ENCODE measurements at regions not wholly inside any gene's neighbourhood (a gene's known extent, or its start where the extent isn't known, plus 50 kb on each side); places are given as distances from the start of the nearest gene placed in this dataset.

DNA sequence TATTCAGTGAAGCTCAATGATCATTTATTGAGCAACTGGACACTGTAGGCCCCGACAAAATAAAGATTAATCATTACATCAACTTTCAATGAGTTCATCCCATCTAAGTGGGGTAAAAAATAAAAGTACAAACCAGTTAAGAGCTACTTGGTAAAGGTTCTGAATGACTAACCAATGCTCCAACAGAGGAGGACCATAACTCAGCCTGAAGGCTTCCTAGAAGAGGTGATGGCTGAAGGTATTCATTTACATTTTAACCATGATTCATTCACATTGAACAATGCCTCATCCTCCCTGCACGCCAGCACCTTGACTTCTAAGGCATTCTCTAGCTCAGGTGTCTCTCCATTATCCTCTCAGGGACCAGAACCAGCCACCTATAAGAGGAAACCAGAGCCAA is 201.4 kb downstream of the ZNF462 start:
- no peak for DNase-seq (ENCODE audit: low spot score)

DNA sequence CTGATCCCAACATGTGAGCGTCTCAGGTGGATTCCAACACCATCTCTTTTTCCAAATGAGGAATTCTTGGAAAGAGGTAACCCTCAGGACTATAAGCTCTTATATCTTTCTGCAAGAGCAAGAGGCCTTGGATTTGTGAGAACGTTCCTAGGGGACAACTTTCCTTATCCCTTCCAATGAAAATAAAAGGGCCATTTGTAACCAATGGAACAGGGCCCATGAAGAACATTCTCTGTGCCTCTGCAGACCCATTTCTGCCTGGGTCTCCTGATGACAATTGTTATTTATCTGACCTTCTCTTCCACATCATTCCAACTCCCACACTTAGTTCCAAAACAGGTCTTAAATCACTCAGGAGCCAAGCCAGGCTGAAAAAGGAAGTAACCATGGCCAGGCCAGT is 202.6 kb downstream of the ZNF462 start:
- DNase-seq (ENCODE audit: low spot score) = no peak

DNA sequence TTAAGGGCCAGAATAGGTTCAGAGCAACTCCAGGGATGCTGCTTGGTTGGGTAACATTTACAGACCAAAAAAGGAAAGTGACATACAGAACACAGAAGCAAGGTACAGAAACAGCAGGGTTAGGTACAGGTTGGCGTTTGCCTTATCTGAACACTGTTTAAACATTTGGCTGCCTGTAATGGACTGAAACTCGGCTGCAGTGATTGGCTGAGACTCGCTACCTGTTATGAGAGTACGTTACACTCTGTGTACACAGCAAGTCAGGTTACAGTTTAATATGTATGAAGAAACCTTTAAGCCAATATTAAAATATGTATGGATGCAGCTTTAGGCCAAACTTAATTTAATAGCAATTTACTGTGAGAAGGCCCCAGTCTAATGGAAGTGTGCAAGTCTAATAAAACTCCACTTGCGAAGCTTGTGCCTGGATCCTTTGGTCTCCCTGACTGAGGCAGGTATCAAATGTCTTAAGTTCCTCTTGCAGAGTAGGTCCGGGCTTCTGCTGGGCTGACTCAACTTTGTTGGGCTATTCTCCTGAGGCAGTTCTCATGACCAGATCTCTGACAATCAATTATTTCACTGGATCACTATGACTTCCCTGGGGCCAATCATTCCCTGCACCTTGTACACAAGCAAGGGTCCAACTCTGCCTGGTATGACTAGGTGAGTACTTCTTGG is 204.9 kb downstream of the ZNF462 start:
- DNase-seq (ENCODE audit: low spot score) = no peak

DNA sequence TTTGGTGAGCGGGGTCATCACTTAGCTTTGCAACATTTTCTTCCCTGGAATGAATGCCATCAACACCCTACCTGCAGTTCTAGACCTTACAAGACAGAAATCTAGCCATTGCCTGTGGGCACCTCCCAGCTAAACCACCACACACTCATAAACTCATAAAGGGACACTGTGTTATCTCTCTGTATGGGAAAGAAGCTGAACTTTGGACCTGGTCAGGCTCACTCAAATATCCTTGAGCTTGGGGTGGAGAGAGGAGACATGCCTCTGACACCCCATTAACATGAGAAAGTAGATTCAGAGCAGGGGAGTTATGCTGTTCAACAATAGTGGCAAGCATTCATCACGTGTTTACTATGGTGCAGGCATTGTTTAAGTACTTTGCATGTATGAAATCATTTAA is 205.6 kb downstream of the ZNF462 start:
- no peak for DNase-seq (ENCODE audit: low spot score)

DNA sequence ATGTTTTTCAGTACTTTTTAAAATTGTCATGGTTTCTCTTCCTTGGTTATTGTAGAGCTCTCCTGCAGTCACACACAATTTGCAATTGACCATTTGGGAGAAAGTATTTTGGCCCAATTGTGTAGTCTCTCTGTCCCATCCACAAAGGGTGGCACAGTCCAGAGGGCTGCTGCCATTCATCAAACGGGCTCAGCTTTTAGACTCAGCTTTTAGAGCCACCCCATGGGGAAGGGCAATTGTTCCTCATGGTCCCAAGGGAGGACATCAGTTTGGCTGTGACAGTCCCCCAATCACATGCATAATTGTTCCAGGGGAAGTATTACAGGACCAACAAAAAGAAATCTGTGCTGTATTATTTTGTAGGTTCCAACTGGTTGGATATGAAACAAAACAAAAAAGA is 207.6 kb downstream of the ZNF462 start:
- no peak for DNase-seq (ENCODE audit: low spot score)

DNA sequence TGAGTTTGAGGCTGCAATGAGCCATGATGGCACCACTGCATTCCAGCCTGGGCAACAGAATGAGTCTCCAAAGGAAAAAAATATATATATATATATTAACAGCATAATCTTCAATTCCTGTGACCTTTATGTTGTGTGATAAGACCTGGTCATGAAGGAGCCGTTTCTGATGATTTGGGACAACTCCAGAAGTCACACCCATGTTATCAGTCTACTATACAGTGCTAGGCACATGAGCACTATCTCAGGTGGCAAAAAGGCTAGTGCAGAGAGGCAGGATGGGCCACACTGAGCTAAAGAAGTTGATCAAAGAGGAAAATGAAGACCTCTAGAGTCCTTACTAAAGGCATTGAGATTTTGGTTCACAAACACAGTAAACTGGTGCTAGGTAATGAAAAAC is 205.0 kb upstream of the RAD23B start:
- no peak for DNase-seq (ENCODE audit: low spot score)

DNA sequence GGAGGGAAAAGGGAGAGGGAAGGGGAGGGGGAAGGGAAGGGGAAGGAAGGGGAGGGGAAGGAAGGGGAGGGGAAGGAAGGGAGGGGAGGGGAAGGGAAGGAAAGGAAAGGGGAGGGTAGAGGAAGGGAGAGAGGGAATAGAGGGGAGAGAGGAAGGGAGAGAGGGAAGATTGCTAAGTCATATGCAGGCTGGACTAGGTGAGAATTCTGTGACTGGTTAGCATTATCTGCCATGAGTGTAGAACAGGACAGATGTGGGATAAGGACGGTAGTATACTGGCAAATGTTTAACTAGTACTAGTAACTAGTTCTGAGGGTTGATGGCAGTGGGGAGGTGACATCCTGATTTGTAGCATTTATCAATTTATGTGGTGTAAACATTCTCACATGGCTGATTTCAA is 203.5 kb upstream of the RAD23B start:
- DNase-seq (ENCODE audit: low spot score) = no peak

DNA sequence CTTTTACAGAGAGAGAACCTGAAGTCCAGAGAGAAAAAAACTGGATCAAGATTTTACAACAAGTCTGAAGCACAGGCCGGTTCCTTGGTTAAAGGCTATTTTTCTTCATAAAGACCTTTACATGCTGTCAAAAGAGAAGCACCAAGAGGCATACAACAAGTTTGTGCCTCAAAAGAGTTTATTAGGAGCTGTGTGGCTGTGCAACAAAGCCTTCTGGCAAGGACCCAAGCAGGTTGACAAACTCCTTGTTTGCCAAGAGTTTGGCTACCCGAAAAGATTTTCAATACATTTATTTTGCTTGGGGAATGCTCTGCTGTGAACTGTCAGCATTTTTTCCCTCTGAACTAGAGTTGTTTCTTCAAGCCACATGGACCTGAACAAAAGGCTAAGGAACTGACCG is 202.9 kb upstream of the RAD23B start:
- DNase-seq (ENCODE audit: low spot score) = no peak

DNA sequence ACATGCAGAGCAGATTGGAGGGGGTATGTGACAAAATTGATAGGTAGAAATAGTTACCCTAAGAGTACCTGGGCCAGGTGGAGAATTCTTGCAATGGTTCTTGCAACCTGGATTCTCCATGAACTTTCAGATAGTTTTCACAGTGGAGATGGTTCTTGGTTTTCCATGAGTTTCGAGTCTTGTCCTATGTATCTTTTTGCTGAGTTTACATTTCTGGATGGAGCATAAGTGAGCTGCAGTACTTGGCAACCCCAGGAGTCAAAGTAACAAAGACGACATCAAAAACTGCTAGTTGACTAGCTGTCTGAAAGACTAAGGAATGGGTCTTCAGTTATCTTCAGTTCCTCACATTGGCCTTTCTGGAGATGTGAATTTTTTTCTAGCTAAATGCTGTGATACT is 196.6 kb upstream of the RAD23B start:
- no peak for DNase-seq (ENCODE audit: low spot score)

DNA sequence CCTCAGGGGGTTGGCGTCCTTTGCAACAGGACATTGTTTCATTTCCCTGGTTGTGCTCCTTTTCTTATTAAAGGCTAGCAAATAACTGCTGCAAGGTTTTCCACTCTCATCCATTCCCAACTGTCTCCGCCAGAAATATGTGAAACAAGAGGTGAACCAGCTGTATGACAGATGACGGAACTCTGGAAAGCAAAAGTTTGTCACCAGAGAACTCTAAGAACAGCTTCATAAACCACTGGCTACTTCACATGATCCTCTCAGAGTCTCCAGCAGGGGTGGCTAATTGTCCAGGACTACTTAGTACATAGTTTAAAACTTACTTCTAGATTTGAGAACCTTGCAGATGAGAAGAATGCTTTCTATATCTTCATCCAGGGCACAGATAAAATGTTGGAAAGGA is 195.9 kb upstream of the RAD23B start:
- DNase-seq (ENCODE audit: low spot score) = no peak

DNA sequence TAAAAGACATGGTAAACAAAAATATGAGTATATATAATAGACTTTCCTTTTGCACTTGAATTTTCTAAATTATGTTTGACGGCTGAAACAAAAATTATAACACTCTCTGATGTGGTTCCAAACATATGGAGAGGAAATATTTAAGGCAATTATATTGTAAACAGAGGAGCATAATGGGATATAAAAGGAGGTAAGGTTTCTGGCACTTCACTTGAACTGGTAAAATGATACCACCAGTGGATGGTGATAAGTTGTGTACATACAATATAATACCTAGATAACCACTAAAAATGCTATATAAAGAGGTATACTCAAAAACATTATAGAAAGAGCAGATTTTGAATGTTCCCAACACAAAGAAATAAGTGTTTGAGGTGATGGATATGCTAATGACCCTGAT is 192.9 kb upstream of the RAD23B start:
- DNase-seq (ENCODE audit: low spot score) = no peak

DNA sequence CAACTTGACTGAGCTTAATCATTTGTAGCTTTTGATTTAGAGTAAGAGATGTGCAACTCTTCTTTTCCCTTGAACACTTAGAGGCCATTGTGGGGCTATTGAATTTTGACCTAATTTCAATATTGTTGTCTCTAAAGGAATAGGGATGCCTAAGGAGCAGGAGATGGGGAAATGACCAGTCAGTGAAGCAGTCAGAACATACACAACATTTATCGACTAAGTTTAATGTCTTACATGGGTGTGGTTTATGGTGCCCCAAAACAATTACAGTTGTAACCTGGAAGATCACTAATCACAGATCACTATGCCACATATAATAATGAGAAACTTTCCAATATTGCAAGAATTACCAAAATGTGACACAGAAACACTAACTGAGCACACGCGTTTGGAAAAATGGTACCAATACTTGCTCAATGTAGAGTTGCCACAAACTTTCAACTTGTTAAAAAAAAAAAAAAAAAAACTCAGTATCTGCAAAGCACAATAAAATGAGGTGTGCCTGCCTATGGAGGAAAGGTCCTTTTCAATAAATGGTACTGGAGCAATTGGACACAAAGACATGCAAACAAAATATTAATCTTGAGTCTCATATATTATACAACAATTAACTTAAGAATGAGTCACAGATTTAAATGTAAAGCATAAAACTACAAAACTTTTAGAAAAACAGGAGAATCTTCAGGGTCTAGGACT is 189.6 kb upstream of the RAD23B start:
- no peak for DNase-seq (ENCODE audit: low spot score)

DNA sequence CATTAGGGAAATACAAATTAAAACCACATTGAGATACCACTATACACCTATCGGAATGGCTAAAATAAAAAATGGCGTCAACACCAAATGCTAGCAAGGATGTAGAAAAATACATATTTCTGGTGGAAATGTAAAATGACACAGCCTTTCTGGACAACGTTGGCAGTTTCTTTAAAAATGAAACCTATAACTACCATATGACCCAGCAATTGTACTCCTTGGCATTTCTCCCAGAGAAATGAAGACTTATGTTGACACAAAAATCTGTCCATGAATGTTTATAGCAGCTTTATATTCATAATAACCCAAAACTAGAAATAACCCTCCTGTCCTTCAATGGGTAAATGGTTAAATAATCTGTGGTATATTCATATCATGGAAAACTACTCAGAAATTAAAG is 188.7 kb upstream of the RAD23B start:
- DNase-seq (ENCODE audit: low spot score) = no peak

DNA sequence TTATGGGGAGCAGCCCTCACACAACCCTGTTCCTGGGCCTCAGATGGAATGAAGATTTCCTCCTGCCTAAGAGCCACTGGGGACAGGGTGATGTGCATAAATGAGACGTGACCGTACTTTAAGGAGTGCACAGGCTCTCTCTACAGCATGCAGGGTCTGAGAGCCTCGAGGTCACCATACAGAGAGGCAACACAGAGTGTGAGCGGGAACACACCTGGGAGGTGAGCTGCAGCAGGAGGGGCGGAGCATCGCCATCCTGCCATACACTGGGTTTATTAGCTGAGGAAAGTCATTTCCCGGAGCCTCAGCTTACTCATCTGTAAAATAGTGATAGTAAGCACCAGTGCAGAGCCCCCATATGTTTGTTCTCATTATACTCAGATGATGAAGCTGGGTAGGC is 182.5 kb upstream of the RAD23B start:
- no peak for DNase-seq (ENCODE audit: low spot score)

DNA sequence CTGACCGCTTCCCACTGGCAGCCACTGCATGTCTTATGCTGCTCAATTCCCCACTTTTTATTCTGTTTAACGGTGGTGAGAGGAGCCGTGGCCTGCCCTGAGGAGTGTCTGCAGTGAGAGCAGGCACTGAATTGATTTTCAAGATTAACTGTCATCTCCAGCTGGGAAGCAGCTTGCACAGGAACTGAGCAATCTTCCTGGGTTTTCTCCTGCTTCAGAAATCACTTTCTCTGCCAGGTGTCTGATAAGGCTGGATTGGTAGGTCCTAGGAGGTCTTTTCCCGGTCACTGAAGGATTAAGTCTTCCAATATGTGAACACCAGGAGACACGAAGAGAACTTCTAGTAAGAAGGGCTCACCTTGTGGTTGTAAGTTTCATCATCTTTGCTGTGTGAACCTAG is 181.1 kb upstream of the RAD23B start:
- DNase-seq (ENCODE audit: low spot score) = no peak

DNA sequence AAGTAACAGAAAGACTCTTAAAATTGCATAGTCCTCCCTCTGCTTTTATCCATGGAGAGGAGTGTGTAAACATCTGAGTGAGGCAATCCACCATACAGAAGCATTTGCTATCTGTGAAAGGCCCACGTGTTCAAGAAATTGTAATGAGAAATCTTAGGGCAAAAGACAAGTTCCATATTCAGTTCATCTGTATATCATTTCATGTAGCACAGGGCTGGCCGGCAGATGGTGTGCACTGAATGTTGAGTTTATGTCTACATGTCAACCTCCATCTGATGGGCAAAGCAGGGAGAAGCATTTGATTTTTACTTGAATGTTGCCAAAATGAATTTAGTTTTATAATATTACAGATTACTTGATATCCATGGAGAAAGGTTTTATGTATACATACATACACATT is 179.5 kb upstream of the RAD23B start:
- no peak for DNase-seq (ENCODE audit: low spot score)

DNA sequence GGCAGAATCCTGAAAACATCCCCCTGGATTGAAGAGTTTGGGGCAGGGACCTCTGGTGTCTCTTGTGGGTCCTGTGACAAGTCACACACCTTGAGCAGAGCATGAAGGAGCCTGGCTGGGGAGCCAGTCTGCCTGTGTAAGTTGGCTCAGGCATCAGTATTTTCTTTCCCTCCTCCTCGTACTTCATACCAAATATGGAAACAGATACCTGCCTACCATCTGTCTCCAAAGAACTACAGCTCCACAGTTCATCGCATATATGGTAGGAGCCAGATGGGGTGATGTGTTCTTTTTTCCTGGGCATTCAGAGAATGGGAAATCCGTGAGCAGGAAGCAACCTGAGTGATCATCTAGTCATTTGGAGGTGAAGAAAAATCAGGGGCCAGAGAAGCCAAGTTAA is 177.3 kb upstream of the RAD23B start:
- no peak for DNase-seq (ENCODE audit: low spot score)

DNA sequence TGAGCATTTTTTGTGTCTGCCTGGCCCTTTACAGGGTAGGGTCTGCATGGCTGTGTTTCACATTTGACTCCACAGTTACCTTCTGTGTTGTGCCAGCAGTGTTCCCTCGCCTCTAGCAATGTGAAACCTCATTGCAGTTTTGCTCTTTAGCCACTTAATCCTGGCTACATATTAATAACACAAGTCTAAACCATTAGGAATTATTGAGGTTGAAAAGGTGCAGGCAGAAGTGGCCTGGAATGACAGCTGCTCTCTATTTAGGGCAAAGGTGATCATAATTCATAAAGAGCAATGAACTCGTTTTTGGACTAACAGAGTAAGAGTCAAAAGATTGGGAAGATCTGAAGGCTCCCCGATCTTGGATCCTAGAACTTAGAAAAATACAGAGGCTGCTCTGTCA is 176.7 kb upstream of the RAD23B start:
- no peak for DNase-seq (ENCODE audit: low spot score)

DNA sequence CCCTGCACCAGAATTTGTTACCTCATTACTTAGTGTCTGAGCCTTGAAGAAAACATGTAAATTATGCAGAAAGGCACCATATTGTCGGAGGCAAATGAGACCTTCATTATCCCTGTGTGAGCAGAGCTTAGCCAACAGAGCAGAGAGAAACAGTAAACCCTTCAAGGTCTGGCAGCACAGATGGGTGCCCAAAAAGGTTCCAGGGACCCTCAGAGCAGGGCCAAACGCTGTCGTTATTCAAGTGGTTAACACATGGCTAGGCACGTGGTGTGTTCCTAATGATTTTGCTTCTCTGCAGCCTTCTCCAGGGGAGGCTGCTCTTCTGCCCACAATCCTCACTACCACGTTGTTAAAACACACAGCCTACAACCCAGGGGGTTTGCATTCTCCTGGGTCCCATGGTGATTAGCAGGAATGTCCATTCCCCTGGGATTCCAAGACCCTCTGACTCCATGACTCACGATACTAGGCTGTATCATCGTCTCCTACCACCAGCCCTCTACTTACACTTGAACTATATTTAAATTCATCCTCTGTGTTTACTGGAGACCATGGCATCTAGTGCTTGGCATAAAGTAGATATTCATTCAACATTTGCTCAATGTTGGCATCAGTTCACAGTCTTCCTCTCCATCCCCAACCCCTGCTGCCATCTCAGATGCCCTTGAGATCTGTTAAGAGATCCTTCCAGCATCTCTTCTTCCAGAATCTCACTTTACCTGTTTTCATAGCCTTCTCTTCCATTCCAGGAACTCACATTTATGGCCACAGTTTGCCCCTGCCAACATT is 174.5 kb upstream of the RAD23B start:
- DNase-seq (ENCODE audit: low spot score) = no peak

DNA sequence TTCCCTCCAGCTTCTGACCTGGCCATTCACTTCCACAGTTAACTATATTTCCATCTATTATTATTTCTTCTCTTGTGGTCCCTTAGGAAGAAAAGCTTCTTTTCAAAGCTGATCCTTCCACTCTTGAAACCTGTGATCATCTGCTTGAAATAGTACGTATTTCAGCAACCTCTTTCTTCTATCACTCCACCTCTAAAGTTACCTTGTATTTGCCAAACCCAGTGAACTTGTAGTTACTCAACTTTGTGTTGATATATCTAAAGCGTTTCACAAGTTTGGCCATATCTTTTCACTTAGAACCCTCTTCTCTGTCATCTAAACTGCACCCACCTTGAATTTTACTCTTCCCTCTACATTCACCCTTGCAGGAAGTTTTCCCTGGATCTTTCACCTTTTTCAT is 173.8 kb upstream of the RAD23B start:
- DNase-seq (ENCODE audit: low spot score) = no peak

DNA sequence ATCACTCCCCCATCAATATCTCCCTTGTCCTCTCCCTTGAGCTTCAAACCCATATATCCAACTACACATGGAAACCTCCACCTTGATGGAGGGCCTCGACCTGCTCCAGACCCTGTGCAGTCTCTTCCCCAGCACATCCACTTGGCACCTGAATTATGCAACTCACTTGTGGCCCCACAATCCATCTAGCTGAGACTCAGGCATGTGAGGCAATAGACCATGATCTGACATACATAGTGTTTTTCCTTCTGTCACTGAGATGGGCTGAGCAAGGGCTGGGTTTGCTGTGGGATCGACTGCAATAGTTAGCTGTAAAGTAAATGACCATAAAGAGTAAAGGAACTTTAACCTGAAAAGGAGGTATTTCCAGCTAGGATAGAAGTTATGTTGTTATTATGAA is 172.9 kb upstream of the RAD23B start:
- no peak for DNase-seq (ENCODE audit: low spot score)

DNA sequence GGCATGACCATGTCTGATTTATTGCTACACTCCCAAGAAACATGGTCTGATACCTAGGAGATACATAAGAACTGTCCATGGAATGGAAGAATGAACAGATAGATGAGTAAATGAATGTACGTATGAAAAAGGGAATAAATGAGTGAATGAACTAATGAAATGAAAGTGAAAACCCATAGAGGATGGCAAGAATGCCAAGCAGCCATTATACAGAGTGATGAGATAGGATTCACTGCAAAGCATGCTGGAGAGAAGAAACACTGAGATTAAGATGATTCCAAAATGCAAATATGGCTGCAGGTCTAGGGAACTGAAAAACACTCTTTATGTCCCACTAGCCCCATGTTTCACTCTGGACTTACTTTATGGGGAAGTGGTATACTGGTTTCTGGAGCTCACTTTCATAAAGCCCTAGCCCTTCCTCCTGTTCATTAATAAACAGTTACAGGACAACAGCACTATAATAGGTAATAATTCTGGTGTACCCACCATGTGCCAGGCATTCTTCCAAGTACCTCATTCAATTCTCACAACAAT is 170.3 kb upstream of the RAD23B start:
- DNase-seq (ENCODE audit: low spot score) = no peak

All from Ammon's horn (tissue), 1 donor.